ENCODE measurements at regions not wholly inside any gene's neighbourhood (a gene's known extent, or its start where the extent isn't known, plus 50 kb on each side); places are given as distances from the start of the nearest gene placed in this dataset.

GRCh38 chr20:42020316-42020715 is 402.1 kb upstream of the CHD6 start:
- no peak for DNase-seq

DNA sequence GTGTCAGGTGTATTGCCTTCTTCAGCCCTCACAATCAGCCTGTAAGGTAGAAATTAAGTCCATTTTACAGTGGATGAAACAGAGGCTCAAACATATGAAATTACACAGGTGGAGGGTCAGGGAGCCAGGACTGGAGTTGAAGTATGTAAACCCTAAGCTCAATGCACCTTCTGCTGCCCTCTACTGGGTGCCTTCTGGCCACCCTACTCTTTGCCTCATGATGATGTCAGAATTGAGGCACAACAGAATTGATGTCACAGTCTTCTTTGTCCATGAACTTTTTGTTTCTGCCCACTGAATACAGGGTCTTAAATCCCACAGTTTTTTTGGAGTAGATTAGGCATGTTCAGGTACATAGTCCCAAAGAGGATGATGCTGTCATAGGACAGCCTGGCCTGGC is 400.8 kb upstream of the CHD6 start:
- DNase-seq: no peak

DNA sequence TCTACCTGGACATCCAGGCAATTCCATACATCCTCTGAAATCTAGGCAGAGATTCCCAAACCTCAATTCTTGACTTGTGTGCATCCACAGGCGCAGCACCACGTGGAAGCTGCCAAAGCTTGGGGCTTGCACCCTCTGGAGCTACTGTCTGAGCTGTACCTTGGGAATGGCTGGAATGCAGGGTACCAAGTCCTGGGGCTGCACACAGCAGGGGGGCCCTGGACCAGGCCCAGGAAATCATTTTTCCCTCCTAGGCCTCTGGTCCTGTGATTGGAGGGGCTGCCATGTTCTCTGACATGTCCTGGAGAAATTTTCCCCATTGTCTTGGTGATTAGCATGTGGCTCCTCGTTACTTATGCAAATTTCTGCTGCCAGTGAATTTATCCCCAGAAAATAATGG is 391.9 kb upstream of the CHD6 start:
- DNase-seq: no peak

GRCh38 chr20:42007251-42007650 is 389.1 kb upstream of the CHD6 start:
- no peak for DNase-seq

DNA sequence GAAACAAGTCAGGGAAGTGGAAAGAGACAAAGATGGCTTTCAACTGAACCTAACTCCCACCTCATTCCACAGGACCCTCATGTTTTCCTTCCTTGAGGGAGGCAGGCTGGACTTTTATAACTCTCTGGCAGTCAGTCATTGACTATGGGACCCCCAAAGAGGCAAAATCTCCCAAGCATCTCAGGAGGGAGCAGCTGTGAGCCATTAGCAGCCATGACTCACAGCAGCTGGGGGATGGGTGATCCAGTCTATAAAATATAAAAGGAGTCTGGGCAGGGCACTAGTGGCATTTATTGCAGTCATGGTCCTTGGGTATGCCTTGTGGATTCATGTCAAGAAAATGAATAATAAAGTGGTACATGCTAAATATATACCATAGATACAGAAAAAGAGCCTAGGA is 387.0 kb upstream of the CHD6 start:
- no peak for DNase-seq

DNA sequence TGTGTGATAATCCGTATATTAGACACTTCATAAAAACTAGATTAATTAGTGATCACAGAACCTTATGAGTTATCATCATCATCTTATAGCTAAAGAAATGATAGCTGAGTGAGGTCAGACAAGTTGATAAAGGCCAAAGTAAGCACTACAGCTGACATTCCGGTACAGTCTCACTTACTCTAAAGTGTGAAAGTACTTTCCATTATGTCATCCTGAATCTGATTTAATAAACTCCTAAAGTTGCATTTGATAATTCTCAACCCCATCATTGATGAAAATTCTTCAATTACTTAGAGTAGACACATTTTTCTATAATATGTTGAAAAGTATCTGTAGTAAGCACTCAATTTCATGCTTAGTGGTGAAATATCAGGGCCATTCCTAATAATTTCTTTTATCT is 385.2 kb upstream of the CHD6 start:
- no peak for DNase-seq

DNA sequence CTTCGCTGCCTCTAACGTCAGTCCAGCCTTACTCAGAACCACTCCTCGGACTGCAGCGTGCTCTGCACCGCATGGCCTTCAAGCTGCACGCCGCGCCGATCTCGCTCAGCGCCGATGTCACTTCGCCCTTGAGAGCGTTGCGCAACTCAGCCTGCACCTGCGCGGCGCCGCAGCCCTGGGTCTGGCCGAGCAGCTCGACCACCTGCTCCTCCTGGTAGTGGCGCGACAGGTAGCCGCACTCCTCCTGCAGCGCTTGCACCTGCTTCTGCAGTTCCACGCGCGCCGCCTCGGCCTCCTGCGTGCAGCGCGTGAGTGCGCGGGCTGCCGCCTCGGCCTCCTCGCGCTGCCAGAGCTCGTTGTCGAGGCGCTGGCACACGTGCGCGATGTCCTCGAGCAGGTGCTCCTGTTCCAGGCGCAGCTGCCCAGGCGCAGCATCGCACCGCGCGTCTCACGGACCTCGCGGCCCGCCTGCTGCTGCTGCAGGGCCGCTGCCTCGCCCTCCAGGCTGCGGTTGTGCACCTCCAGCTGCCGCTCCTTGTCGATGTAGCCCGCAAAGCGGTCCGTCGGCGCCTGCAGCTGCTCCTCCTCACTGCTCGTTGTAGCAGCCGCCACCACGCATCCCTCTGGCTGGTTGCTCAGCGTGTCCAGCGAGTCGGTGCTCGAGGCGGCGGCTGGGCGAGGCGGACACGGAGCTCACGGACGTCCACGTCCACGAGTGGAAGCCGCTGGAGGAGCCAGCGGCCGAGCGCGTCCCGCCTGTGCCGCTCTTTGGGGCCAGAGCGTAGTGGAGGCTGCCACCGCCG is 380.6 kb upstream of the CHD6 start:
- no peak for DNase-seq

- no peak for DNase-seq
Observed at GRCh38 chr20:41996951-41997350, 378.8 kb upstream of the CHD6 start.

- DNase-seq: no peak
Observed at GRCh38 chr20:41992481-41992880, 374.3 kb upstream of the CHD6 start.

DNA sequence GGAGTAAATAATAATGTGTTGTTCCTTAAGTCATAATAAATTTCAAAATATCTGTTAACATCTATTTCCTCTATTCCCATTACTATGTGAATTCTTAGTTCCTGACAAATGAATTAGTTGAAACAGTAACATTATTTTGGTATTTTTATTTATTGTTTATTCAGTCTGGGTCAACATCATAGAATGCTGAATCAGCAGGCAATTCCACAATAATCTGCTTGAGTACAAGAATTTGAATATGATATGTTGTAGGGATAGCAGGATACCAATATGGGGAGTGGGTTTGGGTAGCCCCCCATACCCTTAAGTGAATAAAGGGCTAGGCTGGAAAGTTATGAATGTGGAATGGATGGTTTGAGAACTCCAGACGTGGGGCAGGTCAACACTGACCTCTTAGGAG is 373.2 kb upstream of the CHD6 start:
- no peak for DNase-seq

- DNase-seq: no peak
Observed at GRCh38 chr20:41989935-41990635, 371.9 kb upstream of the CHD6 start.

- no peak for DNase-seq
Observed at GRCh38 chr20:41989039-41989679, 371.0 kb upstream of the CHD6 start.

- DNase-seq: no peak
Observed at GRCh38 chr20:41984031-41984430, 365.9 kb upstream of the CHD6 start.

DNA sequence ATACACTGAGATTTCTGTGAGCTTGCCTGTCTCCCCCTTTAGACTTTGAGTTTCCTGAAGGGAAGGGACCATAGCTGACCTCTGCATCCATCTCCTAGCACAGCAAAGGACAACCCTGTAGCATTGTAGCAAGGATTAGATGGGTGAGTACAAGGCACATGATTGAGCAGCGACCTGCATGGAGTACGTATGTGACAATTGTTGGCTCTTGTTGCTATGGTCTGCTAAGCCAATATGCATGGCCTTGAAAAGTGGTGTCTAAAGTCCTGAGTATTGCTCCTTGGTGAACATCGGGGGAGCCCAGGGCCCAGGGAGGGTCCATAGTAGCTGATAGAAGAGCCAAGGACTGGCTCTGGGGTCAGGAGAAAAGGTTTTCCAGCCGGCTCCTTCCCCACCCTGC is 365.0 kb upstream of the CHD6 start:
- no peak for DNase-seq

DNA sequence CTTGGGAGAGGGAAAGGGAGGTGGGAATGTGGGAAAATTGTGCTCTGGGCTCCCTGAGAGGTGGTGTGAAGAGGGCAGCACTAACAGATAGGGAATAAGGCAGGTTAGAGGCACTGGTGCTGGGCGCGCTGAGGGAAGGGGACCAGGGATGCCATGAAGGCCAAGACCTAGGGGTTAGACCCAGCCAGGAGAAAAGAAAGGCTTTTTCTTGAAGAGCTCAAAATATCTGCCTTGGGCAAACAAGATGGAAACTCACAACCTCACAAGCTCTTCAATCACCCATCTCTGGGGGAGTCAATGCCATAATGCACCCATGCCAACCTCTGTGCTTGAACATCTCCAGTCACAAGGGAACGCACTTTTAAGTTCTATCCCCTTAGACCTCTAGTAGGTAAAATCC is 363.6 kb upstream of the CHD6 start:
- no peak for DNase-seq

DNA sequence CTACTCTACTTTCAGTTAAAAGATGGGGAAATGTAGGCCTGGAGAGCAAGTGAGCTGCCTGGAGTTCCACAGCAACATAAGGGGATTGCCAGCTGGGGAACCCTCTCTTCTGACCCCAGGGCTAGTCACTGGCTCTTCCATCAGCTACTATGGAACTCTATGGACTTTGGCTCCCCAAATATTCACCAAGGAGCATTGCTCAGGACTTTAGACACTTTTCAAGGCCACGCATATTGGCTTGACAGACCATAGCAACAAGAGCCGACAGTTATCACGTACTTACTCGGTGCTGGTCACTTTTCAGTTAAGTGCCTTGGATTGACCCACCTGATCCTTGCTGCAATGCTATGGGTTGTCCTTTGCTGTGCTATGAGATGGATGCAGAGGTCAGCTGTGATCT is 360.7 kb upstream of the CHD6 start:
- DNase-seq: no peak

DNA sequence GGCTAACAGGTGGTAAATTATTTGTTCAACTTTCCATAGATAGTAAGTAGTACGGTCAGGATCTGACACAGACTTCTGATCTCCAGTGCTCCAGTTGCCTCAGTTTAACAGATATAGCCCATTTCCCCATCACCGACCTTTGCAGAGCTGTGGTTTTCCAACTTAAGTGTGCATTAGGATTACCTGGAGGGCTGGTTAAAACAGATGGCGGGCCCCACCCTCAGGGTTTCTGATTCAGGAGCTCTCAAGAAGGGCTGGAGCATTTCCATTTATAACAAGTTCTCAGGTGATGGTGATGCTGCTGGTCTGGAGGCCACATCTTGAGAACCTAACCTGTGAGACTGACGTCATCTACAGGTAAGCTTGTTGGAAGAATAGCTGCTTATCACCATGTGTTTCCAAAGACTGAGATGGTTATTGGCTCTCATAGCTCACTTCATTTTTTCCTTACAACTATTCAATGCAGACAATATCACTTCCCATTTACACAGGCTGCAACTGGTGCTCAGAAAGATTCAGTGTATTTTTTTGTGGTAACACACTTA is 360.1 kb upstream of the CHD6 start:
- DNase-seq: no peak

DNA sequence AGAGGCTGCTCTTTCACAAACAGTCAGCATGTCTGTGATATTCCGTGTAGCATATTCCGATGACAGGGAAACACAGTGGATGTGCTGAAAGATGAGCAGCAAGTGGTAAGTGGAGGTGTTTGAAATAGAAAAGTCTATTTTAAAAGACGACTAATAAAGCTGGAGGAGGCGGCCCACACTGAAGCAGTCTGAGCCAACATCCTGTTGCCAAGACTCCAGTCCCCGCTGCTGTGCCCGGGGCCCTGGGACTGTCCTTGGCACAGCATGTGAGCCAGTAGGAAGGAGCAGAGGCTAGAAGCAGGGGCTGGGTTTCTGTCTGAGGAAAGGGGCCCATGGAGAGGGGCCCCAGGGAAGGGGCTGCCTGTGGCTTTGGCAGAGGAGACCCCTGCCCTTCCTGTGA is 351.5 kb upstream of the CHD6 start:
- no peak for DNase-seq

DNA sequence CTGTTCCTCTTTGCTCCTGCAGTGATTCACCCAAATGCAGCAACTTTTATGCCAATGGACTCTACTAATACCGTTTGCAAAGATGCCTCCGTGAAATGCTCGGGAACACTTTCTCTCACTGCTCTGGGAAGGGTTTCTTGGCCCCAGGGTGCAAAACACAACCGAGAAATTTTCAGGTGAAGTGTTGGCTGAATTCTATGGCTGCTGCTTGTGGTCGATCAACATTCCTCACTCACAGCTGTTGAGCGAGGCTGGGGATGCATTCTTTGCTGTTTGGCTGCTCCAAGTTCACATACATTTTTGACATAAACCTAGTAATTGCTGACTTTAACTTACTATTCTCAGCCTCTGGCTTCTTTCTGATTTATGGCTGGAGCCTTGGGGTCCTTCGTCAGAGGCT is 342.0 kb upstream of the CHD6 start:
- DNase-seq: no peak

GRCh38 chr20:41958391-41958790 is 340.2 kb upstream of the CHD6 start:
- no peak for DNase-seq

DNA sequence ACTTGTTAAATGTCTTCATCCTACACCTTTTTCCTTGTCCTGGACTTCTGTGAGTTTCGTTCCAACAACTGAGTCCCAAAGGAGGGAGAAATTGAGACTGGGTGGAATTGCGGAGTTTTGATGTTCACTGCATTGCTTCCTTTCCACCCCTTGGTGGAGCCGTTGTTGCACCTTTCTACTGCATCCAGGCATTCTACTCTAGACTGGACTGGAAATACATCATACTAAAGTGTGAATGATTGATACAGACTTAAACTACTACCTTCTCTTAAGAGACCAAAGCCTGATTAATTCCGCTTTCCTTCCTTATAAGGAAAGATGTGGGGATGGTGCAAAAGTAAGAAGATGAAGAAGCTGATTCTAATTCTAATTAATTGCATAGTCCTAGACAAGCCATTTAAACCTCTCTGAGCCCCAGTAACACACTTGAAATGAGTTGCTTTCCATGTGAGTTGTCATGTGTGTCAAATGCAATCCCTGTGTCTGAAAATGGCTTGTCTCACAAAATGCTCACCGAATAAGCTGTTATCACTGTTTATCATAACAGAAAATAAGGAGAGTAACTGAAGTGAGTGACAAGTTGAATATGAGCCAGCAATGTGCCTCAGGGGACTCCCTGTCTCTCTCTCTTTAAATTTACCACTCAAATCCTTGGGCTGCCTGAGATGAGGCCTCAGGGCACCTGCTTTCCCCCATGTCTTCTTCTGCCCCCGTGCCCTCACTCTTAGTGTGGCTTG is 338.3 kb upstream of the CHD6 start:
- DNase-seq: no peak

GRCh38 chr20:41952166-41952565 is 334.0 kb upstream of the CHD6 start:
- no peak for DNase-seq

GRCh38 chr20:41951615-41952014 is 333.4 kb upstream of the CHD6 start:
- DNase-seq: no peak
